Muscle of leg (tissue), 3 donors: ENCODE measurements at regions not wholly inside any gene's neighbourhood (a gene's known extent, or its start where the extent isn't known, plus 50 kb on each side); places are given as distances from the start of the nearest gene placed in this dataset.

Experiments used
- DNase-seq: peaks from one replicate; pipeline ENCODE4 v3.0.0; 2013
- H3K27ac ChIP-seq: one replicate; pipeline ENCODE4 v1.5.1; 2013; ENCODE audit warnings: mild to moderate bottlenecking, low read length, control low read depth
- H3K27me3 ChIP-seq: one replicate; pipeline ENCODE4 v1.6.1; 2013; ENCODE audit warnings: low read length; ENCODE audit not compliant: control insufficient read depth, insufficient read depth
- H3K36me3 ChIP-seq: one replicate; pipeline ENCODE4 v1.6.1; 2013; ENCODE audit warnings: low read length; ENCODE audit not compliant: control insufficient read depth, insufficient read depth
- H3K4me1 ChIP-seq: one replicate; pipeline ENCODE4 v1.6.1; 2013; ENCODE audit warnings: low read length; ENCODE audit not compliant: control insufficient read depth, insufficient read depth
- H3K4me3 ChIP-seq: one replicate; pipeline ENCODE4 v1.5.1; 2013; ENCODE audit warnings: low read length, control low read depth
- H3K9me3 ChIP-seq: replicated peaks from 2 replicates; pipeline ENCODE4 v1.6.1; 2013; ENCODE audit warnings: low read depth, low read length; ENCODE audit not compliant: control insufficient read depth
- WGBS: methylation state at CpG from one replicate; pipeline ENCODE4 v1.1.5; 2013; ENCODE audit warnings: missing lambda C conversion rate; ENCODE audit not compliant: insufficient coverage; 5-methylcytosine and 5-hydroxymethylcytosine counted together

DNA sequence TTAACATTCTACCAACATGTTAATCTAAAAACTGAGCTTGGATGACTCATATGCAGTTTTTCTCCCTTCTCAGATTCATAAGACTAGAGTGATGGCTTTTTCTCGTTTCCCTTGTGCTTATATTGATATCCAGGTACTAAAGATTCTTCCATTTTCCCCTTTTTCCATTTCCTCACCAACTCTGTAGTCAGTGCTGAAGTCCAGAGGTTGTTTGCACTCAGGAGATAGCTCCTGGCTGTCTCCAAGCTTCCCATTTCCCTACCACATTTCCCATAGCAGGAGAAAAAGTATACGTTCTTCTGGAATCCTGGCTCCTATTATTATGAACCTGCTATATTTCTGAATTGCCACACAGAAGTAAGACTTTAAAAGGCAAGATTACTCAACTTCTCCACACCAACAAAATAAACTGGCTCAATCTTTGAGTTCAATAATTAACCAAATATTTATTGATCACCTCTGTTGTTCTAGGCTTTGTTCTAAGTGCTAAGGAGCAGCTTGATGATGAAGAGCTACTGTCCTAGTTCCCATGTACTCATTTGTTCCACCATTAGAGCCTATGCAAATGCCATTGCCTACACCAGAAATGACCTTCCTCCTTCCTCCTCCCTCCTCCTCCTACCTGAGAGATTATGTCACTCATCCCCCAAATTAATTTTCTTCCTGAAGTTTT is 454.4 kb upstream of the RPS6KA3 start:
- DNase-seq: no peak
- H3K9me3 ChIP-seq: no peaks in the 10 kb centered on the region
- WGBS: 63% methylated on average over 1 of the region's 2 CpGs
- no peaks in the 10 kb centered on the region for H3K27me3 ChIP-seq
- no peaks in the 10 kb centered on the region for H3K4me1 ChIP-seq
- no peak overlapping the region for H3K4me3 ChIP-seq
- no peaks in the 10 kb centered on the region for H3K36me3 ChIP-seq
- H3K27ac ChIP-seq: no peak overlapping the region

DNA sequence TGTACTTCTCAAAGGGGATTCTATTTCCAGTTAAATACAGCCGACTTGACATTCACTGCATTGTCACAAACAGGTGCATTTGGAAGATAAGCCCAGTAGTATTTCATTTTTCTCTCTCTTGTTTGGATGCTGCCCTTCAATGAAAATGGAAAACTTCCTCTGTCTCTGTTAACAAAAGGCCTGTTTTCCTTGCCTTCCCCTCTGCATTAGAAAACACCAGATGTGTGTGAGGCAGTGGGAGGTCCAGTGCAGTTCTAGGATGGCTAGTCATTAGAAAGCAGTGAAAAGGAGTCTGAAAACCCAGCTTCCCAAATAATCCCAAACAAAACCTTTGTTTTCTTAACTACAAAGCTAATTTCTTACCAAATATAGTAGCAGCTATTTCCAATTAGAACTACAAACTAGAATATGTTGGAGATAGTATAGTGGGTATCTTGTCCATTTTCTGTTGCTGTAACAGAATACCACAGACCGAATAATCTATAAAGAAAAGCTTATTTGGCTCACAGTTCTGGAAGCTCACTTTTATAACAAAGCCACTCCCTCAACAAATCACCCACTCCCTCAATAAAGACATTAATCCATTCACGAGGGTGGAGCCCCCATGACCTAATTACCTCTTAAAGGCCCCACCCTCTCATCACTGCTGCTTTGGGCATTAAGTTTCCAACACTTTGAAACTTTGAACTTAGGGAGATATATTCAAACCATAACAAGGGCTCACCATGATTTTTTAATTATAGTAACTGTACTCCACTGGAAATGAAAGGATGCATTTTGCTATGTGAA is 452.1 kb upstream of the RPS6KA3 start:
- no peaks in the 10 kb centered on the region for H3K4me1 ChIP-seq
- H3K27ac ChIP-seq: no peak overlapping the region
- no peaks in the 10 kb centered on the region for H3K9me3 ChIP-seq
- no peaks in the 10 kb centered on the region for H3K36me3 ChIP-seq
- DNase-seq: no peak
- H3K27me3 ChIP-seq: peaks cover 2% of the 10 kb centered on the region
- no peak overlapping the region for H3K4me3 ChIP-seq
- no CpG with 5 or more reads among the region's 3 CpGs for WGBS

DNA sequence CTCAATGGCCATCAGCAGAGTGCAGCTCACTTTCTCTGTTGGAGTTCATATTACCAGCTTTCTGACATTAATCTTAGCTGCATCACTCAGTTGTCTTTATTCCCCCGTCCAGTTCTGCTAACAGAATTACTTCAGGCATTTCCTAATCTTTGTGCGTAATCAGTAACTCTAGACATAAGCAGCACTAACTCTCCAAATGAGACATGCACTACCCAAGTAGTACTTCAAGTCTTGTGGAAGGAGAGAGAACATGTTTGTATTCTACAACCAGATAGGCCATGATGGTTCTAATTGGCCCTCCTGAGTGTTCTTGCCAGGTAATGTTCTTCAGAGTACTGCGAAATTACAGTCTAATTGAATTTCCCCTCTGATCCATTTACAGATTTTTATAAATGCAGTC is 448.5 kb upstream of the RPS6KA3 start:
- Histone ChIP-seq H3K4me3 (no peak overlapping the region), H3K27me3 (peaks cover 4% of the 10 kb centered on the region), H3K9me3 (no peaks in the 10 kb centered on the region), H3K27ac (no peak overlapping the region), H3K4me1 (no peaks in the 10 kb centered on the region), H3K36me3 (no peaks in the 10 kb centered on the region)
- DNase-seq: no peak
- WGBS: no CpG with 5 or more reads among the region's 3 CpGs

DNA sequence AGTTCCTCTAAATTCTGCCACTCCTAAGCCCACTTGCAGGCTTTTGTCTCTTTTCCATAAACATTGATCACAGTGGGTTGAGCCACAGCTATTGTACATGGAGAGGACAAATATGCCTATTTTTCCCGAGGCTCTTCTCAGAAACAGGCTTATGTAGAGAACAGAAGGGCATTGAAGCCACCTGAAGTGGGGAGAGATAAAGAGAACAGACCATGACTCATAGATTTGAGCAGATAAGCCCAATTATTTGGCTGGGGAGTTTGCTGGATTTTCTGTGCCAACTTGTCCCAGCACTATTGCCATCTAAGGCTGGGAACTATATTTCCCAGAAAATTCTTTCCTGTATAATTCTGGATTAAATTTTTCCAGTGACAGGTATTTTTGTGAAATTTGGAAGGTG is 446.1 kb upstream of the RPS6KA3 start:
- Histone ChIP-seq H3K4me3 (no peak overlapping the region), H3K4me1 (no peaks in the 10 kb centered on the region), H3K36me3 (no peaks in the 10 kb centered on the region), H3K27me3 (peaks cover 4% of the 10 kb centered on the region), H3K9me3 (no peaks in the 10 kb centered on the region), H3K27ac (no peak overlapping the region)
- WGBS: 40% methylated on average over 1 of the region's 1 CpG
- no peak for DNase-seq

DNA sequence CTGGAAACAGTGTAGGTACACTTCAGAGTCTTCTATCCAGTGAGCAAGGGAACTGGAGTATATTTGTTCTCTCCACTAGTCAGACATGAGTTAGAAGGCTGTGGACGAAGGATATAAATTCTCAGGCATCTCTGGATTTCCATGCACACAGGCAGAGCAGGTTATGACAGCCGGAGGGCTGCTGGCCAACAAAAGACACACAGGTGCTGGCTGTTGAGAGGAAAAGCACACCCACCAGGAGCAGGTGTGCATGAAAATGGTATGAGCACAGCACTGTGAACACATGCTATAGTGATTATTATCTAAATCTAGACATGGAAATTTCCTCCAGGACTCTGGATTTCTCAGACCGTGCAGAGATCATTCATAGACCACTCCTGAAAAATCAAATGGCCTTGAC is 444.7 kb upstream of the RPS6KA3 start:
- Histone ChIP-seq H3K27me3 (peaks cover 4% of the 10 kb centered on the region), H3K9me3 (no peaks in the 10 kb centered on the region), H3K4me3 (no peak overlapping the region), H3K27ac (no peak overlapping the region), H3K36me3 (no peaks in the 10 kb centered on the region), H3K4me1 (no peaks in the 10 kb centered on the region)
- 64% methylated on average over 2 of the region's 3 CpGs for WGBS
- no peak for DNase-seq

DNA sequence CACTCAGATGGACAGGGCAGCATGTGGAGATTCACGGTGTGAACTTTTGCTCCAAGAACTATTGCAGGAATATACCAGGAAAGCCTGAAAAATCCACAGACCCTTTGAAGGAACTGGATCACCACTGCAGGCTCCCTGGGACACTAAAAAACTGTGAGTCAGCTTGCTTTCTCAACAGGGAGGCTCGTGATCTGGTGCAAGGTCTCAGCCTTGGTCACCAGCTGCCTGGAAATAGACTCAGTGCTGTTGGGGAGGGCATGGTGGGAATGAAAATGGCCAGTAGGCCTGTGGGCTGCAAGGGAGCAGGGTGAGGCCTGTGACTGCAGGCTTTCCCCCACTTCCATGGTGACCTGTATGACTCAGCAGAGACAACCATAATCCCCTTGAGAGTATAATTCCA is 426.4 kb upstream of the RPS6KA3 start:
- WGBS: 57% methylated on average over 2 of the region's 2 CpGs
- Histone ChIP-seq H3K27me3 (peaks cover 6% of the 10 kb centered on the region), H3K27ac (no peak overlapping the region), H3K9me3 (no peaks in the 10 kb centered on the region), H3K4me3 (no peak overlapping the region), H3K4me1 (no peaks in the 10 kb centered on the region), H3K36me3 (no peaks in the 10 kb centered on the region)
- no peak for DNase-seq

DNA sequence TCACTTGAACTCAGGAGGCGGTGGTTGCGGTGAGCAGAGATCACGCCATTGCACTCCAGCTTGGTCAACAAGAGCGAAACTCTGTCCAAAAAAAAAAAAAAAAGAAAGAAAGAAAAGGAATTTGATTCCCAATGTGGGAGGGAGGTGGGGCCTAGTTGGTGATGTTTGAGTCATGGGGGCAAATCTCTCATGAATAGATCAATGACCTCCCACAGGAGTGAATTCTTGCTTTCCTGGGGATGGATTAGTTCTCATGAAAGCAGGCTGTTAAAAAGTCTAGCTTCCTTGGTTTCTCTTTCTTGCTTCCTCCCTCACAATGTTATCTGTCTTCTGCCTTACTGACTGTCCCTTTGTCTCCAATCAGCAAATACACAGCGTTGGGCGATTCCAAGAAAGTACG is 419.5 kb upstream of the RPS6KA3 start:
- WGBS: 76% methylated on average over 2 of the region's 7 CpGs
- DNase-seq: no peak

DNA sequence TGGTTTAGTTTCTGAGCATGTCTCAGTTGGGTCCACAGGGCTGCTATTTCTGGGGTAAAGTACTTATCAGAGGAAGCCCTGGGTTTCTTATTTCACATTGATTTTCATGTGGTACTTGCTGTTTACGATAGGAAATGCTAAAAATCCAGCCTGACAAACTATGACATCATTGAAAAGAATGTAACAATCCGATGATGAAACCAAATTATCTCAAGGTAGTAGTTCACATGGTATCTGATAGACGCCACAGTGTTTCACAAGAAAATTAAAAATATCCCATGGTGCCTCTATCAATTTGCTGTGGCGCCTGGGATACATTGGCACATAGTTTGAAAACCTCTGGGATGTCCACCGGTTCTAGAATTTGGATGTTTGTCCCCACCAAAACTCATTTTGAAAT is 418.9 kb upstream of the RPS6KA3 start:
- H3K27me3 ChIP-seq: peaks cover 2% of the 10 kb centered on the region
- no peak overlapping the region for H3K4me3 ChIP-seq
- no peaks in the 10 kb centered on the region for H3K9me3 ChIP-seq
- H3K36me3 ChIP-seq: no peaks in the 10 kb centered on the region
- no peak for DNase-seq
- WGBS: 82% methylated on average over 3 of the region's 5 CpGs
- no peaks in the 10 kb centered on the region for H3K4me1 ChIP-seq
- no peak overlapping the region for H3K27ac ChIP-seq

More for the DNA sequence above, 419.5 kb upstream of the RPS6KA3 start:
- H3K4me3 ChIP-seq: no peak overlapping the region
- no peaks in the 10 kb centered on the region for H3K36me3 ChIP-seq
- no peaks in the 10 kb centered on the region for H3K4me1 ChIP-seq
- H3K9me3 ChIP-seq: no peaks in the 10 kb centered on the region
- H3K27ac ChIP-seq: no peak overlapping the region
- H3K27me3 ChIP-seq: peaks cover 2% of the 10 kb centered on the region

DNA sequence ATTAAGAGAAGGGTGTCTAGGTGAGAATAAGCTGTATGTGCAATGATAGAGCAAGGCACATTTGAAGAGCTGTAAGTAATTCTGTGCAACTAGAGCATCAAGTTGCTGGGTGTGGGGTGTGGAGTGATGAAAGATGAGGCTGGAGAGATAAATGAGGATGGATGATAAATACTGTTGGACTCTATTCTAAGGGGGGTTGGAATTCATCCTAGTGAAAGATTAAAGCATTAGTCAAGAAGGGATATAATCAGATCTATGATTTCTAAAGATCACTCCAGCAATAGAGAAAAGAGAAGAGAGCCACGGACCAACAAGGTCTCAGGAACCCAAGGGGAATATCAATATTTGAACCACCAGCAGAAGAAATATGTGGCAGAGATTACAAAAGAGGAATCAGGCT is 415.0 kb upstream of the RPS6KA3 start:
- no CpG with 5 or more reads among the region's 1 CpG for WGBS
- no peaks in the 10 kb centered on the region for H3K9me3 ChIP-seq
- no peaks in the 10 kb centered on the region for H3K27me3 ChIP-seq
- H3K4me1 ChIP-seq: no peaks in the 10 kb centered on the region
- H3K36me3 ChIP-seq: no peaks in the 10 kb centered on the region
- DNase-seq: no peak
- H3K4me3 ChIP-seq: no peak overlapping the region
- H3K27ac ChIP-seq: no peak overlapping the region

DNA sequence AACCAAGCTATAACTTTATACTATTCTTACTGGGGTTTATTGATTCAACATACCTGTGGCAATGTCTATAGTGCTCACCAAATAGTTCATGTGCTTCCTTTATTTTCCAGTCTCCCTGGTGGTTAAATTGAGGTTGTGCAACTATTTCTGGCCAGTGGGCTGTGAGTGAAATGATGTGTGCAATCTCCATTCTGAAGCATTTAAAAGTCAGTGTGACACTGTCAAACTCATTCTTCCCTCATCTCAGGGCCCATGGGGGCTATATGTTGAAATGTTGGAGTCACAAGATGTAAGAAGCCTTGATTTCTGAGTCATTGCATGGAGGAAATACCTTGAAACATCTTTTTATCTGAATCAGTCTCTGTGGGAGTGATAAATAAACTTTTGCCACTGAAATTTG is 414.3 kb upstream of the RPS6KA3 start:
- Histone ChIP-seq H3K4me1 (no peaks in the 10 kb centered on the region), H3K9me3 (no peaks in the 10 kb centered on the region), H3K27ac (no peak overlapping the region), H3K4me3 (no peak overlapping the region), H3K36me3 (no peaks in the 10 kb centered on the region), H3K27me3 (no peaks in the 10 kb centered on the region)
- DNase-seq: no peak
